ENCODE measurements at regions not wholly inside any gene's neighbourhood (a gene's known extent, or its start where the extent isn't known, plus 50 kb on each side); places are given as distances from the start of the nearest gene placed in this dataset.

DNA sequence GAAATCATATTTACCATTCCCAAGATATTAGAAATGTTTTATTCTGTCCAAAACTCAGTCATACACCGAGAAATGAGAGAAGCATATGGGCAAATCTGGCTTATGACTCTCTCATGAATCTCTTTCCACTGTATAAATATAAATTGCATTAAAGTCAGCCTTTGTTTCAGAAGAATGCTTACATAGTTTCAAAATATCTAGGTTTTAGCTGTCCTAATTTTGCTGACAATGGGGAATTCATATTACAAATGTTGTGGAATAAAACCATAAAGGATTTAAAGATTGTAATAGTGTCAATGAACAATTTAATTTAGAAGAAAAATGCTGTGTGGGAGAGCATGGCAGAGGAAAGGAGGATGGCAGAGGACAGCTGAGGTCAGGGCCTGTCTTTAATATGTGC lies 185.0 kb upstream of the THSD7A start:
- TF ChIP-seq, protein P1, sequence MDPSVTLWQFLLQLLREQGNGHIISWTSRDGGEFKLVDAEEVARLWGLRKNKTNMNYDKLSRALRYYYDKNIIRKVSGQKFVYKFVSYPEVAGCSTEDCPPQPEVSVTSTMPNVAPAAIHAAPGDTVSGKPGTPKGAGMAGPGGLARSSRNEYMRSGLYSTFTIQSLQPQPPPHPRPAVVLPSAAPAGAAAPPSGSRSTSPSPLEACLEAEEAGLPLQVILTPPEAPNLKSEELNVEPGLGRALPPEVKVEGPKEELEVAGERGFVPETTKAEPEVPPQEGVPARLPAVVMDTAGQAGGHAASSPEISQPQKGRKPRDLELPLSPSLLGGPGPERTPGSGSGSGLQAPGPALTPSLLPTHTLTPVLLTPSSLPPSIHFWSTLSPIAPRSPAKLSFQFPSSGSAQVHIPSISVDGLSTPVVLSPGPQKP (IDR thresholded peaks at IDR 0.05; ENCODE audit: borderline replicate concordance, low read depth, low read length): no peak
- TF ChIP-seq FOS (IDR thresholded peaks at IDR 0.05; ENCODE audit: low read depth, low read length) (no peak), POLR2A (IDR thresholded peaks at IDR 0.05; ENCODE audit: low read depth, low read length) (no peak), MXI1 (IDR thresholded peaks at IDR 0.05; ENCODE audit: borderline replicate concordance, low read depth, low read length) (no peak), RAD21 (IDR thresholded peaks at IDR 0.05; ENCODE audit: low read length) (no peak), SMC3 (IDR thresholded peaks at IDR 0.05; ENCODE audit: low read depth, low read length) (no peak), CEBPB (IDR thresholded peaks at IDR 0.05; ENCODE audit: low read depth, low read length) (no peak), NFE2L2 (IDR thresholded peaks at IDR 0.05; ENCODE audit: low read depth, low read length) (no peak), RFX5 (IDR thresholded peaks at IDR 0.05; ENCODE audit: low read depth, low read length) (no peak)
- TF ChIP-seq, protein P2, sequence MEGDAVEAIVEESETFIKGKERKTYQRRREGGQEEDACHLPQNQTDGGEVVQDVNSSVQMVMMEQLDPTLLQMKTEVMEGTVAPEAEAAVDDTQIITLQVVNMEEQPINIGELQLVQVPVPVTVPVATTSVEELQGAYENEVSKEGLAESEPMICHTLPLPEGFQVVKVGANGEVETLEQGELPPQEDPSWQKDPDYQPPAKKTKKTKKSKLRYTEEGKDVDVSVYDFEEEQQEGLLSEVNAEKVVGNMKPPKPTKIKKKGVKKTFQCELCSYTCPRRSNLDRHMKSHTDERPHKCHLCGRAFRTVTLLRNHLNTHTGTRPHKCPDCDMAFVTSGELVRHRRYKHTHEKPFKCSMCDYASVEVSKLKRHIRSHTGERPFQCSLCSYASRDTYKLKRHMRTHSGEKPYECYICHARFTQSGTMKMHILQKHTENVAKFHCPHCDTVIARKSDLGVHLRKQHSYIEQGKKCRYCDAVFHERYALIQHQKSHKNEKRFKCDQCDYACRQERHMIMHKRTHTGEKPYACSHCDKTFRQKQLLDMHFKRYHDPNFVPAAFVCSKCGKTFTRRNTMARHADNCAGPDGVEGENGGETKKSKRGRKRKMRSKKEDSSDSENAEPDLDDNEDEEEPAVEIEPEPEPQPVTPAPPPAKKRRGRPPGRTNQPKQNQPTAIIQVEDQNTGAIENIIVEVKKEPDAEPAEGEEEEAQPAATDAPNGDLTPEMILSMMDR (conservative IDR thresholded peaks at IDR 0.05; ENCODE audit: low read depth, low read length): no peak
- TF ChIP-seq, protein P3, sequence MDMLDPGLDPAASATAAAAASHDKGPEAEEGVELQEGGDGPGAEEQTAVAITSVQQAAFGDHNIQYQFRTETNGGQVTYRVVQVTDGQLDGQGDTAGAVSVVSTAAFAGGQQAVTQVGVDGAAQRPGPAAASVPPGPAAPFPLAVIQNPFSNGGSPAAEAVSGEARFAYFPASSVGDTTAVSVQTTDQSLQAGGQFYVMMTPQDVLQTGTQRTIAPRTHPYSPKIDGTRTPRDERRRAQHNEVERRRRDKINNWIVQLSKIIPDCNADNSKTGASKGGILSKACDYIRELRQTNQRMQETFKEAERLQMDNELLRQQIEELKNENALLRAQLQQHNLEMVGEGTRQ (IDR thresholded peaks at IDR 0.05; ENCODE audit: low read depth, low read length): no peak
